AG04449 (cell line): ENCODE measurements at regions not wholly inside any gene's neighbourhood (a gene's known extent, or its start where the extent isn't known, plus 50 kb on each side); places are given as distances from the start of the nearest gene placed in this dataset.

Experiments
- CTCF ChIA-PET: fragments of 350-600 bp; formaldehyde crosslinking; extraction: SDS; loops from one replicate; lab custom pipeline; 2021; ENCODE audit warnings: antibody characterized with exemption; lab: Yijun Ruan, JAX
- POLR2A ChIA-PET: fragments of 400-600, 350-600 bp; formaldehyde crosslinking; extraction: SDS; loops from one replicate; lab custom pipeline; 2020; ENCODE audit warnings: antibody characterized with exemption, inconsistent platforms; lab: Yijun Ruan, JAX
- DNase-seq: peaks from one replicate; pipeline ENCODE4 v3.0.0-alpha.2; 2010; ENCODE audit warnings: low read depth, low spot score
- H3K4me3 ChIP-seq: 2 replicates; pipeline ENCODE4 v1.5.1; 2011; ENCODE audit warnings: low read depth, mild to moderate bottlenecking, control low read depth, low read length
- CTCF ChIP-seq: IDR thresholded peaks from one replicate; pipeline ENCODE4 v1.5.1; 2011; ENCODE audit warnings: mild to moderate bottlenecking, moderate library complexity, low read length, control low read depth, inconsistent platforms; ENCODE audit not compliant: insufficient read depth; ENCODE audit errors: missing control alignments

- POLR2A ChIA-PET, result no interaction called here
- TF ChIP-seq CTCF, result no peak
- no peak for DNase-seq
- CTCF ChIA-PET, result no interaction called here
- no peak overlapping the region for H3K4me3 ChIP-seq
Observed at GRCh38 chr4:122278976-122279375, 99.8 kb upstream of the ADAD1 start.

- POLR2A ChIA-PET, result no interaction called here
- no peak for TF ChIP-seq CTCF
- H3K4me3 ChIP-seq, result no peak overlapping the region
- CTCF ChIA-PET, result no interaction called here
- DNase-seq, result no peak
Observed at GRCh38 chr4:122279670-122280069, 99.1 kb upstream of the ADAD1 start.

GRCh38 chr4:122285285-122285684 lies 93.5 kb upstream of the ADAD1 start:
- CTCF ChIA-PET, result no interaction called here
- DNase-seq, result no peak
- POLR2A ChIA-PET, result no interaction called here
- TF ChIP-seq CTCF, result no peak
- H3K4me3 ChIP-seq, result no peak overlapping the region

GRCh38 chr4:122293374-122294365 lies 85.1 kb upstream of the ADAD1 start:
- no peak for TF ChIP-seq CTCF
- ChIA-PET CTCF (interaction anchor here (0.6 kb wide), 1 partner anchor 138 kb away, joined by 4 read pairs; no protein-coding TSS in a partner anchor), POLR2A (no interaction called here)
- H3K4me3 ChIP-seq, result no peak overlapping the region
- no peak for DNase-seq

GRCh38 chr4:122297694-122298093 lies 81.1 kb upstream of the ADAD1 start:
- TF ChIP-seq CTCF, result no peak
- H3K4me3 ChIP-seq, result no peak overlapping the region
- DNase-seq, result no peak
- CTCF ChIA-PET, result no interaction called here
- POLR2A ChIA-PET, result no interaction called here

GRCh38 chr4:122300776-122301175 lies 78.0 kb upstream of the ADAD1 start:
- CTCF ChIA-PET, result no interaction called here

More at GRCh38 chr4:122300776-122301175, 78.0 kb upstream of the ADAD1 start:
- no peak for TF ChIP-seq CTCF
- no peak for DNase-seq
- no peak overlapping the region for H3K4me3 ChIP-seq
- POLR2A ChIA-PET, result no interaction called here
